ENCODE measurements at regions not wholly inside any gene's neighbourhood (a gene's known extent, or its start where the extent isn't known, plus 50 kb on each side); places are given as distances from the start of the nearest gene placed in this dataset.

DNA sequence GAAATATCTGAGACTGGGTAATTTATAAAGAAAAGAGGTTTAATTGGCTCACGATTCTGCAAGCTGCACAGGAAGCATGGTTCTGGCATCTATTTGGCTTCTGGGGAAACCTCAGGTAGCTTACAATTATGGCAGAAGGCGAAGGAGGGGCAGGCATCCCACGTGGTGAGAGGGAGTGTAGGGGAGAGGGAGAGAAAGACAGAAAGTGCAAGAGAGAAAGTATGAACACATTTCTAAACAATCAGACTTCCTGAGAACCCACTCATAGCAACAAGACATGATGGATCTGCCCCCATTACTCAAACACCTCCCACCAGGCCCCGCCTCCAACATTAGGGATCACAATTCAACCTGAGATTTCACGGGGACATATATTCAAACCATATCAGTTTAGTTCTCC is 107.4 kb downstream of the PERP start:
- no peaks in the 10 kb centered on the region for H3K4me1 ChIP-seq (ENCODE audit: low read depth)
- H3K36me3 ChIP-seq (ENCODE audit: low read depth), result no peaks in the 10 kb centered on the region
- DNase-seq, result no peak
- H3K9me3 ChIP-seq, result no peaks in the 10 kb centered on the region
- no peak for ATAC-seq
- TF ChIP-seq, protein P1, sequence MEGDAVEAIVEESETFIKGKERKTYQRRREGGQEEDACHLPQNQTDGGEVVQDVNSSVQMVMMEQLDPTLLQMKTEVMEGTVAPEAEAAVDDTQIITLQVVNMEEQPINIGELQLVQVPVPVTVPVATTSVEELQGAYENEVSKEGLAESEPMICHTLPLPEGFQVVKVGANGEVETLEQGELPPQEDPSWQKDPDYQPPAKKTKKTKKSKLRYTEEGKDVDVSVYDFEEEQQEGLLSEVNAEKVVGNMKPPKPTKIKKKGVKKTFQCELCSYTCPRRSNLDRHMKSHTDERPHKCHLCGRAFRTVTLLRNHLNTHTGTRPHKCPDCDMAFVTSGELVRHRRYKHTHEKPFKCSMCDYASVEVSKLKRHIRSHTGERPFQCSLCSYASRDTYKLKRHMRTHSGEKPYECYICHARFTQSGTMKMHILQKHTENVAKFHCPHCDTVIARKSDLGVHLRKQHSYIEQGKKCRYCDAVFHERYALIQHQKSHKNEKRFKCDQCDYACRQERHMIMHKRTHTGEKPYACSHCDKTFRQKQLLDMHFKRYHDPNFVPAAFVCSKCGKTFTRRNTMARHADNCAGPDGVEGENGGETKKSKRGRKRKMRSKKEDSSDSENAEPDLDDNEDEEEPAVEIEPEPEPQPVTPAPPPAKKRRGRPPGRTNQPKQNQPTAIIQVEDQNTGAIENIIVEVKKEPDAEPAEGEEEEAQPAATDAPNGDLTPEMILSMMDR (IDR thresholded peaks at IDR 0.05), result no peak
- intact Hi-C loops (cut with DNase I, micrococcal nuclease), result loop anchor here (2.0 to 5.0 kb wide), 2 partner anchors 107 to 109 kb away; partner anchors contain the start of gene PERP (in 1 of the 2)
- no peak overlapping the region for H3K4me3 ChIP-seq

DNA sequence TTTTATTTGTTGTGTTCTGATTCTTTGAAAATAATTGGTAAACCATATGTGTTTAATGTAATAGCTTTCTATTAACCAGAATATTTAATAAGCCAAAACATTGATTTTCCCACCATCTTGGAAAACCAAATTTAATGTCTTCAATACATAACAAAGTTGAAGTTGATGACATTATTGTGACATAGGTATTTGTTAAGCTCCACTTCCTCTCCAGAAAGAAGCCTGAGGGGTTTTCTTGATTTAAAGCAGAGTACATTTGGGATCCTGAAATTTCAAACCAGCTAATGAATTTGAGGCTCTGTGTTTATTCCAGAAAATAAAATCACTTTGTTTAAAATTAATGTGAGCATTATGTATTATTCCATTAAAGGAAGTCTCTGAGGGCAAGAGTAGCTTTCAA is 106.3 kb downstream of the PERP start:
- intact Hi-C loops (cut with DNase I, micrococcal nuclease), result loop anchor here (2.0 to 5.0 kb wide), 2 partner anchors 106 to 108 kb away; partner anchors contain the start of gene PERP (in 1 of the 2)
- H3K4me1 ChIP-seq (ENCODE audit: low read depth), result no peaks in the 10 kb centered on the region
- ATAC-seq (no peak), DNase-seq (no peak)
- TF ChIP-seq, protein P1 (IDR thresholded peaks at IDR 0.05), result no peak
- no peak overlapping the region for H3K4me3 ChIP-seq
- no peaks in the 10 kb centered on the region for H3K9me3 ChIP-seq
- H3K36me3 ChIP-seq (ENCODE audit: low read depth), result no peaks in the 10 kb centered on the region

DNA sequence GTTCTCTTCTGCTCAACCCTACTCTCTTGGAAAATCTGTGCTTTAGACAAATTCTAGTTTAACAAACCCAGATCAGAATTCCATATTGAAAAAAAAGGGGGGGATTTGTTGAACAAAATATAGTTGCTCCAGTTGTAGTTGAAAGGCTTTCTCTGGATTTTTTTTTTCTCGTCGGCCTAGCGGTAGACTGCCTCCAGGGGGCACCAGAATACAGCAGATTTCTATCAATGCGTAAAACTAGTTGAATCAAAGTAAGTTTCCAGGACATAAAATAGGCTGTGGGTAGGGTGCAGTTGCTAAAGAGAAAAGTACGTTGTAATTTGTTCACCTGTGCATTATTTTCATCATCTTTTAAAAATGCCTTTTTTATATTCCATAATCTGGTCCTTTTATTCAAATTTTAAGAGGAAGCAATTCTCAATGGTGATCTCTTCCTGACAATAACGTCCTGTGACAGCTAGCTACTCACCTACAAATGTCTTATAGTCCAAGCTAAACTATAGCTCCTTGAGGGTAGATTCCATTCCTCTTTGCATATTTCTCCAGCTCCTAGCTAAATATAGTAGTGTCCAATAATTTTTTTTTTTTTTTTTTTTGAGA is 105.4 kb downstream of the PERP start:
- H3K9me3 ChIP-seq, result no peaks in the 10 kb centered on the region
- DNase-seq (peak in 2 of 3 donors; percentile 64 to 91), ATAC-seq (peak; percentile 79)
- intact Hi-C loops (cut with DNase I, micrococcal nuclease), result loop anchor here (2.0 to 5.0 kb wide), 2 partner anchors 105 to 107 kb away; partner anchors contain the start of gene PERP (in 1 of the 2)
- TF ChIP-seq, protein P1 (IDR thresholded peaks at IDR 0.05), result peak; percentile 56
- H3K4me1 ChIP-seq (ENCODE audit: low read depth), result no peaks in the 10 kb centered on the region
- H3K36me3 ChIP-seq (ENCODE audit: low read depth), result no peaks in the 10 kb centered on the region
- no peak overlapping the region for H3K4me3 ChIP-seq

DNA sequence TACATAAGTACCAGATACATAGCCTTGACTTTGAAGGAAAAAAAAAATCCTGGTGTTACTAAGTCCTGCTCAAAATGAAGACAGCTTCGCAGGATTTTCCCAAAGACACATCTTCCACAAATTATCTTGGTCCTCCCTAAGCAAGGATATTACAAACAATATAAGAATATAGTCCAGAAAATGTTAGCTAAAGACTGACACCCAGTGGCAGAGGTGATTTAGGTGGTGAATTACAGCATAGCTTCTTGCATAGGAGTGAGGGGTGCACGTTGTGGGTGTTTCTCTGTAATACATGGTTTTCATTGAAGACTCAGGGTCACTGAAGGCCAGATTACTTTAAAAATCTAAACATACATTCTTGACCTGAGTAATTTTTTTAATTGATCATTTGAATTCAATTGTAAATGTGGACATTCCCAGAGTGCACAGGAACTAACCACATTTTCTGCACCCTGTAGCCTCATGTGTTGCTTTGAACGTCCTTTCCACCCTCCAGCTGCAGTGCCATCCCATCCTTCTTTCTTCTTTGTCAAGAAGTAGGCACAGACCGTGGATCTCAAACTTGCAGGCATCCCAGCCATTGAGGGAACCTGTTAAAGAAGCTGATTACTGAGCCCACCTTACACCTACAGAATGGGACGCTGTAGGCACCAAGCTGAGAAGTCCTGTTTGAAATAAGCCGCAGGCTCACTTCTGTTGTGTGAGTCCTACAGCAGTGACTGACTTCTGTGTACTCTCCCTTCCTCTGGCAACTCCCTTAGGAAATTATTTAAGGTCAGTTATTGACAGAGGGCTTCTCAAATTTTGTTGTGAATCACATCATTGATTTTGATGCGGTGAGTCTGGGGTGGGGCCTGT is 102.6 kb downstream of the PERP start:
- Histone ChIP-seq H3K4me3 (no peak overlapping the region), H3K36me3 (ENCODE audit: low read depth) (no peaks in the 10 kb centered on the region), H3K9me3 (no peaks in the 10 kb centered on the region), H3K4me1 (ENCODE audit: low read depth) (no peaks in the 10 kb centered on the region)
- peak in 1 of 3 donors; percentile 69 for DNase-seq
- TF ChIP-seq, protein P1 (IDR thresholded peaks at IDR 0.05), result no peak
- intact Hi-C loops (cut with DNase I, micrococcal nuclease), result loop anchor here in 1 of 2 donors (5.0 kb wide), 1 partner anchor 103 kb away; the partner anchor contains the start of gene PERP
- peak; percentile 59 for ATAC-seq

DNA sequence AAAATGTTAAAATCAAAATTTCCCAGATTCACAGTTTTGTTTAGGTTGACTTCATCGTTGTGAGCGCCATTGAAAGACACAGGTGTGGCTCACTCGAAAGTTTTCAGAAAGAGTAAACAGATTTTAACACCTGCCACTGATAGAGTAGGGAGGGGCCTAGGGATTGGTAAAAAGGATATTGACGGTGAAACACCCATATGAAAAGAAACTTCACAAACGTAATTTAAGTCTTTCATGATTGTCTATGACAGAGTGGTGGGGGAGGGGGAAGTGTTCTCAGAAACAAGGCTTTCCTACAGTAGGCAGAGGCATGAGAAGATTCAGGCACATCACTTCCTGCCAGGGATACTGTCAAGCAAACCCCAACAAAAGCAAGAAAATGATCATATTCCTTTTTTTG is 101.4 kb downstream of the PERP start:
- Histone ChIP-seq H3K36me3 (ENCODE audit: low read depth) (no peaks in the 10 kb centered on the region), H3K9me3 (no peaks in the 10 kb centered on the region), H3K4me1 (ENCODE audit: low read depth) (no peaks in the 10 kb centered on the region), H3K4me3 (no peak overlapping the region)
- ATAC-seq (peak; percentile 42), DNase-seq (peak in 1 of 3 donors; percentile 42)
- TF ChIP-seq, protein P1 (IDR thresholded peaks at IDR 0.05), result no peak
- intact Hi-C loops (cut with DNase I, micrococcal nuclease), result no loop called here

Measured in mucosa of descending colon (tissue), 3 donors.